Erythroblast (primary cell): ENCODE measurements at regions not wholly inside any gene's neighbourhood (a gene's known extent, or its start where the extent isn't known, plus 50 kb on each side); places are given as distances from the start of the nearest gene placed in this dataset.

Source experiments
- GATA1 ChIP-seq: IDR thresholded peaks from 2 replicates; pipeline ENCODE4 v1.6.1; 2011; ENCODE audit warnings: low read depth, mild to moderate bottlenecking, control low read depth, low read length, moderate library complexity
- POLR2A ChIP-seq: IDR thresholded peaks from 2 replicates; pipeline ENCODE4 v1.6.1; 2011; ENCODE audit warnings: mild to moderate bottlenecking, low read length

DNA sequence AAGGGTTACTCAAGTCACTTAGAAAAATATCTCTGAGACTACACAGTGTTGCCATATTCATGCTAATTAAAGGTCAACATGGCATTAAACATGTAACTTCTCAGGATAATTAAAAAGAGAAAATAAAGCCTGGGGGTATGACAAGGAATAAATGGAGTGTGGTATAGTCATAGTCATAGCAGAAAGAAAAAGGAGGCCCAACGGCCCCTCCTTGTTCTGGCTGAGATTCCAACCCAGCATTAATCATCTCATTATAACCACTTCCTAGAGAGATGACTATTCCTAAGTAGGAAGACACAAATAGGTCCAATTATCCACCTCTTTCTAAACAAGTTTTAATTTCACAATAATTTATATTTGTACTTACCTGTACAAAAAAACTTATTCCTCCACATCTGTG, 778.4 kb upstream of the AADAT start:
- TF ChIP-seq POLR2A (no peak), GATA1 (no peak)
